ENCODE measurements at regions not wholly inside any gene's neighbourhood (a gene's known extent, or its start where the extent isn't known, plus 50 kb on each side); places are given as distances from the start of the nearest gene placed in this dataset.

- no peak for TF ChIP-seq POLR2A (IDR thresholded peaks at IDR 0.05)
- TF ChIP-seq CTCF (IDR thresholded peaks at IDR 0.05 in 8 of 11, conservative IDR thresholded peaks at IDR 0.05 in 3 of 11), result no peak
- no peak for TF ChIP-seq POLR2AphosphoS5 (IDR thresholded peaks at IDR 0.05)
Measured at GRCh38 chr4:107194005-107194404, 157.9 kb upstream of the DKK2 start.
